GM19452 (cell line): ENCODE measurements at regions not wholly inside any gene's neighbourhood (a gene's known extent, or its start where the extent isn't known, plus 50 kb on each side); places are given as distances from the start of the nearest gene placed in this dataset.

Experiments used
- ATAC-seq: cut with Tn5 transposase; IDR thresholded peaks from one replicate; pipeline ENCODE4 v1.9.1; 2021; ENCODE audit not compliant: unreplicated experiment

DNA sequence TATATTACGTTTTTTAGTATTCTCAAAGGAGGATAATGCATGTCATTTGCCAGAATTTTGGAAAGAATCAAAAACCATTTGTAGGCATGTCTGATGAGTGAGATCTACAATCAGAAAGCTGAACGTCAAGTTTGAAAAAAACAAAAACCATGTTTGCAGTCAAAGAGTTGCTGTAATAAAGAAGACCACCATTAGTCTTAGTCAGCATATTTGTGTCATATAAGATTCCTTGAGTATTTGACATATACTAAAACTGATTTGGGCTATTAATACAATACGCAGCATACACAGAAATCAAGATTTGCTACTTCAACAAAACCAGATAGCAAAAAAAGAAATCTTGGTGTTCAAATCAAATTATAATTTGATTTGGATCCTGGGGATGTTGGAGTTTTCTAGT lies 247.5 kb downstream of the SAMD5 start:
- ATAC-seq = no peak

- no peak for ATAC-seq
Measured at GRCh38 chr6:147756891-147757290, 248.4 kb downstream of the SAMD5 start.

GRCh38 chr6:147757291-147757690 lies 248.8 kb downstream of the SAMD5 start:
- no peak for ATAC-seq

DNA sequence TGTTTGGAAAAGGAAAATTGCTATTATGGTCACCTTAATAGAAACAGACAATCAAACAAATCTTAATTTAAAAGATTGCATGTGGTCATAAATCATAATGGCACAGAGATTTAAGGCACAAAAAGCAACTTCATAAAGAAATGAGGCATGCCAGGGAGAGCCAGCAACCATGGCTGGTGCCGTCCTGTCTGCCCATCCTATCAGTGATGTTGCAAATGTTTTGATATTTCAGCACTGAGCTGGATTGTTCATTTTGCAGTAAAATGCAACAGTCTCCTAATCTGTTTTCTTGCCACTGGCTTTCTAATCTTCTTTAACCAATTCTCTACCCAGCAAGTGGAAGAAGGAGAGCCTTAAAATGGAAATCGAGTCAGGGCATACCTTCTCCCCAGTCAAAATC lies 249.8 kb downstream of the SAMD5 start:
- no peak for ATAC-seq

DNA sequence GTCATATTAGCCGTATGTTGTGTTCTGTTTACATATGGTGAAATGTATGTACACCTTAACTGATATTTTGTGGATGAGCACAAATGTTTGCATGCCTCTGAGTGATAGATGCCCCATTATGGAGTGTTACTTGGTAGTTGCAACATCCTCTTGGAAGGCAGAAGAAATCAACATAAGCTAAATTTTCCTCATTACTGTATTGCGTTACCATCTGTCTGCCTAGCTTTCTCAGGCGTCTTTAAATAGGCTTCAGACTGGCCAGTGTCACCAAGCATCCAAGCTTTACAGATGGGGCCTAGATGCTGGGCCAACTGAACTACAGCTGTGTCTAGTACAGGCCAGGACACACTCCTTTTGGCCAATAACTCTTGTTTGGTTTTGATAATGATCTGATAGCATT lies 250.6 kb downstream of the SAMD5 start:
- no peak for ATAC-seq

- no peak for ATAC-seq
Measured at GRCh38 chr6:147759536-147759935, 251.0 kb downstream of the SAMD5 start.

GRCh38 chr6:147765541-147765940 lies 257.1 kb downstream of the SAMD5 start:
- no peak for ATAC-seq

DNA sequence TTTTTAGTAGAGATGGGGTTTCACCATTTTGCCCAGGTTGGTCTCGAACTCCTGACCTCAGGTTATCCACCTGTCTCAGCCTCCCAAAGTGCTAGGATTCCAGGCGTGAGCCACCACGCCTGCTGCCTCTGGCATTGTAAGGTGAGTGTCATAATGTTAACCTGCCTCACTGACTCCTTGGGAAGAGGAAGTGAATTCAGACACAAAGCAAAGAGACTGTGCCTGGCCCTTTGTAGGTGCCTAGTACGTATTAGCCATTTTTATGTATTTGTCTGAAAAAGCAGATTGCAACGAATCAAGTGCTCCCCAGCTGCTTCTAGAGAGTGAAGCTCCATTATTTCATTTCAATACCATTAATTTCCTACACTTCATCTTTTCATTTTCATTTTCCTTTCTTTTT lies 260.5 kb downstream of the SAMD5 start:
- no peak for ATAC-seq

DNA sequence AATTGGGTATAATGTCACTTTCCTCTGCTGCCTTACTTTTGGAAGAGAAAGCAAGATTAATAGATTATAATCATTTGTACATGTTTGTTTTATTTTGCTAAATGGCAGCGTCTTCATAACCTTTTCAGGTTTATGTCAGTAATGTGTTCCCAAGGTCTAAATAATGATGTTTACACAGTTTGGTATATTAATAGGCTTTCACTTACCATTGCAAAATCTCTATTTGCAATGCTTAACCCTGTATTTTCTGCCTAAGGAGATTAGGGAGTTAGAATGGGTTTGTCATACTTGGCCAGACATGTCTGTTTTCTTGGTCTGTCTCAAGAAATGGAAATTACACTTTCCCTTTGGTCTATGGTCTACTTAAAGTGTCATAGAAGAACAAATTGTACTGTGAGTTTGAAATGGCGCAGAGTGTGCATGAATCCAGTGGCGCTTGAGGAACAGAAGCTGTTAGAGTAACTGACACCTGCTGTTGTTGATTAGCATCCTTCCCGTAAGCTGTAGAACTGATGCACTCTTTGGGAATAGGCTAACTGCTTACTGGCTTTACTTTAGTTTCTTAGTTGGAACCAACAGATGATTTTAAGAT lies 261.1 kb downstream of the SAMD5 start:
- ATAC-seq = no peak

DNA sequence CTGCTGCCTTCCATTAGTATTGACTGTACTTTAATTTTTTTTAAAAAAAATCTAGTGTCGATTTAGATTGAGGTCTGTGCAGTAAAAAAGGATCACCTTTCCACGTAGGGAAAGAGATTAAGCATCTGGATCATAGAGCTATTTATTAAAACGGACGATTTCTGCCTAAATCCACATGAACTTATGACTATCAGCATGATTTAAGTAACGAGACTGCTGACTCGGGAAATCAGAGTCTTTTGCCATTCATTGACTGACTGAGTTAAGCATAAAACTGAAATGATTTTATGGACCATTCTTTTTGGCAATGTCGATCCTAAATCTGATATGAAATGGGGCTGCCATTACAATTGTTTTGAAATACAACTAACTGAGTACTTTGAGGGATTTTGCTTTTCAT lies 261.7 kb downstream of the SAMD5 start:
- no peak for ATAC-seq

DNA sequence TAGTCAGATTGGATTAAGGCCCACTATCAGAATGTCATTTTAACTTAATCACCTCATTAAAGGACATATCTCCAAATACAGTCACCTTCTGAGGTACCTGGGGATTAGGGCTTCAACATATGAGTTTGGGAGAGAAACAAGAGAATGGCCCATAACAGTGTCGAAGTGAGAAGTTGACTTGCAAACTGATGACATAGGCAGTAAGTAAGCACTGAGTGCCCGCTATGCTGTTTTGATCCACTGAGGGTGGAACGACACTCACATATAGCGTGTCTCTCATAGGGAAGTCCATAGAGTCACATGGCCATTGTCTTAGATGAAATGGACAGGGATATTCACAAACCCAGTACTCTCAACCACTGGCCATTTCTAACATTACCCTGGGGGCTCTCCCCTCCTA lies 264.2 kb downstream of the SAMD5 start:
- no peak for ATAC-seq

DNA sequence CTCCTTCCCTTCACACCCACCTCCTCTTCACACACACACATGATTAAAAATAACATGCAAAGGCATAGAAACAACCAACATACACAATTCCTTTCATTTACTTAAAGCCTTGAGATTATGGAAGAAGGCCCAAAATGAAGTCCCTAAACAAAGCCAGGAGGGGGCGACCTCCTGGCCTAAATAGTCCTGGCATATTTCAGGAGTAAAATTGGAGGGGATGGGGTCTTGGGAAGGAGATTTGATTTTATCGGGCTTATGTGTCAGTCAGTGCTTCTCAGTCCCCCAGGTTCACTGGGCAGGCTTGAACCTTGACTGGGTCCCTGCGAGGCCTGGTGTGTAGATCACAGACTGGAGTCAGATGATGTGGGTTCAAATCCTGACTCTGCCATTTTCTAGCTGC lies 266.4 kb downstream of the SAMD5 start:
- no peak for ATAC-seq

- no peak for ATAC-seq
Measured at GRCh38 chr6:147776631-147777213, 268.2 kb downstream of the SAMD5 start.

DNA sequence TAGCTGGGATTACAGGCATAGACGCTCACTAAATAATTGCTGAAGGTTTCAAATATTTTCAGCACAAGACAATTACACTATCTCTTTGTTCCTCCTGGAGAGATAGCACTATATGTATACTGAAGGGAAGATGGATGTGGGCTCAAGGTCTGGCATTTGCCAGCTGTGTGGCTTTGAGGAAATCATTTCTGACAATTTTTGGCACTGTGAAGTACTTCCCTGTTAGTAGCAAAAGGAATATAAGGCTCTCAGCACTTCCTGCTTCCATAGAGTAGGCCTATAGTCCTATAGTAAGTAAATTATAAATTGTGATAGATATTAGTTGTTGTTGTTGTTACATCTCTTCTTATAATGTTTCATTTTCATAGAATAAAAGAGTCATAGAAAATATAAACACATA lies 271.1 kb downstream of the SAMD5 start:
- ATAC-seq = no peak

GRCh38 chr6:147782302-147782701 lies 273.8 kb downstream of the SAMD5 start:
- no peak for ATAC-seq

DNA sequence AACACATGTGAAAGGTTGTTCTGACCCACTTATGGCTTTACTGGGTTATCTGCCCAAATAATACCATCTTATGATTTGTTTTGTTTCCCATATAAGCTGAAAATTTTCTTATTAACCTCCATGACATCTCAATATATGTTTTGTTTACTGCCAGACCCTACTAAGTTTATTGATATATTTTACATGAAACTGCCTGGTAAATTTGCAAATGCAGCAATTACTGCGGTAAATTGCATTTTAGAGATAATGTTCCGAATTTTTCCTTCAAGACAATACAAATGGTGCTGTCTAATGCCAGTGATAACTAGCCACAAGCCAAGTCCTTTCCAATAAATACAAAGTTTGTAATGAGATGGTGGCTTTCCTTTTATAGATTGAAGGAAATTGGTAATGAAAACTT lies 275.9 kb downstream of the SAMD5 start:
- no peak for ATAC-seq

GRCh38 chr6:147787417-147787816 lies 278.9 kb downstream of the SAMD5 start:
- no peak for ATAC-seq

- ATAC-seq = no peak
Measured at GRCh38 chr6:147789430-147789947, 281.0 kb downstream of the SAMD5 start.

DNA sequence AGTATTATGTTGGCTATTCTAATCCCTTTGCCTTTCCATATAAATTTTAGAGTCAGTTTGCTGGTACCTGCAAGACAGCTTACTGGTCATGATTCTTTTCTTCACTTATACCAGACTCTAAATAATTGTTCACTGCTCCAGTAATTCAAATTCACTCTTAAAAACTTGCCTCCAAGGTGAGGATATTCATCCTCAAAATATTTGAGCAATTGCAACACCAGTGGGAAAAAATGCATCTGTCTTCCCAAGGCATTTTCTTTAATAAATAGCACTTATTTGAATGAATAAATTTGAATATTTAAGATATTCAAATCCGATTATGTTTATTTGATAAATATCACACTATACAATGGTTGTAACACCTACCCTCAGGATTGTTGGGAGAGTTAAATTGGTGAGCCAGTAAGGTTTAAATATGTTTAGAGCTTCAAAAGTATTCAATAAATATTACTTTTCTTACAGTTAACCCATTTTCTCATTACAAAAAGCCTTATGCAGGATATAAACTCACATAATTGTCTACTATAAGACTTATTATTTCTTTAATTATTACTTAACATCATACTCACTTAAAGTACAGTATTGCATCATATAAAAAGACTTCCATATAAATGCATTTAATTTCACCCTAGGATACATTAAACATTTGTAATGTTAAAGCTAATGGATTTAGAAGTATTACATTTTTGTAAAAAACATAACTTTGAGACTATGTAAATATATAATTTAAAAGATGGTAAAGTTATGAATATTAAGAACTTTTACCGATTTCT lies 285.6 kb downstream of the SAMD5 start:
- ATAC-seq = no peak

DNA sequence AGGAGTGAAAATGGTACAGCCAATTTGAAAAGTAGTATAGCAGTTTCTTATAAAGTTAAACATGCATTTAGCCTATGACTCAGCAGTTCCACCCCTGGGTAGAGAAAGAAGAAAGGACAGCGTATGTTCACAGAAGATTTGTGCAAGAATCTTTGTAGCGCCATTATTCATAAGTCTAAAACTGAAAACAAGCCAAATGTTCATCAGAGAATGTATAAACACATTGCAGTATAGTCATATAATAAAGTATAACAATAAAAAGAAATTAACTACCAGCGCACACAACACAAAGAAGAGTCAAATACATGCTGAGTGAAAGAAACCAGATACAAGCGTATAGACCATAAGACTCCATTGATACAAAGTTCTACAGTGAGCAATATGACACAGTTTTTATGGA lies 294.0 kb downstream of the SAMD5 start:
- no peak for ATAC-seq

GRCh38 chr6:147805155-147805554 lies 296.7 kb downstream of the SAMD5 start:
- ATAC-seq = no peak

DNA sequence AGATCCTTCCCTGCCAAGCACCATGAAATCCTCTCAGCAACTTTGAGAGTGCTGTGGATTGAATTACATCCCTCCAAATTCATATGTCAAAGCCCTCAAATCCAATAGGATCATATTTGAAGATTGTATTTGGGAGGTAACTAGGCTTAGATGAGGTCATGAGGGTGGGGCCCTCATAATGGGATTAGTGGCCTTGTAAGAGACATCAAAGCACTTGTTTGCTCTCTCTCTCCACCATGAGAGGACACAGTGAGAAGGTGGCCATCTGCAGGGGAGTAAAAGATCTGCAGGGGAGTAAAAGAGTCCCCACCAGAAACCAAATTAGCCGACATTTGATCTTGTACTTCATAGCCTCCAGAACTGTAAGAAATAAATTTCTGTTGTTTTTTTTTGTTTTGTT lies 298.2 kb downstream of the SAMD5 start:
- ATAC-seq = no peak
